GM20000 (cell line): ENCODE measurements at regions not wholly inside any gene's neighbourhood (a gene's known extent, or its start where the extent isn't known, plus 50 kb on each side); places are given as distances from the start of the nearest gene placed in this dataset.
"Not testable (repeated sequence)": the region's sequence is repeated elsewhere in the genome, so short reads cannot be mapped to it uniquely, and the experiment has no call there.

Experiments used
- DNase-seq: peaks from one replicate; pipeline ENCODE4 v3.0.0; 2012; ENCODE audit warnings: low spot score
- TF ChIP-seq, protein P1 (sequence below): IDR thresholded peaks from 2 replicates; pipeline ENCODE4 v1.5.1; 2012; ENCODE audit warnings: mild to moderate bottlenecking, control low read depth; ENCODE audit errors: extremely low read depth, missing control alignments

DNA sequence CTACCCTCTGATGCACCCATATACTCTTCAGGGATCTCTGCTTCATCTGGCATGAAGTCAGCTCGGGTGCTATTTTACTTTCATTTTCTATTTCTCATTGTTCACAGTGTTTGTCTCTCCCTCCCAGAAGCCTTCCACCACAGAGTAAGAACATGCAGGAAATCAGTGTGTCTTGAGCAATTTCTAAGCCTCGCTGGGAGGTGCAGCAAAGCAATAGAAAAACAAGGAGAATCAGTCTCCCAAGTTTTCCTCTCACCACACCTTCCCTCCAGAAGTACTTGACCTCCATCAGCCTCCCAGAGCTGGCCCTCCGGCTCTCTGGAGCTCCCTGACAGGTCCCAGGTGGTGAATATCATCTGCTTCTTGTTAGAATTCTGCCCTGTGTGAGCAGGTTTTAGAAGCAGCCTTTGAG lies 594.7 kb upstream of the CAMK1G start:
- TF ChIP-seq, protein P1, sequence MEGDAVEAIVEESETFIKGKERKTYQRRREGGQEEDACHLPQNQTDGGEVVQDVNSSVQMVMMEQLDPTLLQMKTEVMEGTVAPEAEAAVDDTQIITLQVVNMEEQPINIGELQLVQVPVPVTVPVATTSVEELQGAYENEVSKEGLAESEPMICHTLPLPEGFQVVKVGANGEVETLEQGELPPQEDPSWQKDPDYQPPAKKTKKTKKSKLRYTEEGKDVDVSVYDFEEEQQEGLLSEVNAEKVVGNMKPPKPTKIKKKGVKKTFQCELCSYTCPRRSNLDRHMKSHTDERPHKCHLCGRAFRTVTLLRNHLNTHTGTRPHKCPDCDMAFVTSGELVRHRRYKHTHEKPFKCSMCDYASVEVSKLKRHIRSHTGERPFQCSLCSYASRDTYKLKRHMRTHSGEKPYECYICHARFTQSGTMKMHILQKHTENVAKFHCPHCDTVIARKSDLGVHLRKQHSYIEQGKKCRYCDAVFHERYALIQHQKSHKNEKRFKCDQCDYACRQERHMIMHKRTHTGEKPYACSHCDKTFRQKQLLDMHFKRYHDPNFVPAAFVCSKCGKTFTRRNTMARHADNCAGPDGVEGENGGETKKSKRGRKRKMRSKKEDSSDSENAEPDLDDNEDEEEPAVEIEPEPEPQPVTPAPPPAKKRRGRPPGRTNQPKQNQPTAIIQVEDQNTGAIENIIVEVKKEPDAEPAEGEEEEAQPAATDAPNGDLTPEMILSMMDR = no peak
- DNase-seq = peak; percentile 73

GRCh38 chr1:208990456-208990855 lies 593.1 kb upstream of the CAMK1G start:
- DNase-seq = no peak
- TF ChIP-seq, protein P1 = no peak

GRCh38 chr1:208997053-208997452 lies 586.5 kb upstream of the CAMK1G start:
- DNase-seq = not testable (repeated sequence)

DNA sequence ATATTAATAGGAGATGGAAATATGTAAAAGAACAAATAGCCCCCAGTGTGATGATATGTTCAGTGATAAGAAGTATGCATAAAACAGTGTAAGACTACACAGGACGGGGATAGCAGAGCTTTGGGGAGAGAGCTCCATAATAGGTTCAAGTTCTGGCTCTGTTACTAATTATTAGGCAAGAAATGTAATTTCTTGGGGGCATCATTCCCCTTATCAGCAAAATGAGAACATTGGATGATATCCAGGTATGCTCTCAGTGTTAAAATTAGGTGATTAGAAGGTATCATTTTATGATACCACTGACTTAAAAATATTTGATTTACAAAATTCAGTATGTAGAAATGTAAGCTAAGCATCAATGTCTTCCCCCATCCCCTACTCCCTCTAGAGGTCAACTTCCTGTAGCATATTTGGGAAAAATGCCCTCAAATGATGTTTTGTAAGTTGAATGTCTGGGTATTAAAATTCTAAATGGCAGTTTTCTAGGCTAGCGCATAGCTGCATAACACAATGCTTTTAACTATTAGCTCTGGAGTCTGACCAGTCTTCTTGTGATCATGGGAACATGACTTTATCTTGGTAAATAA lies 585.7 kb upstream of the CAMK1G start:
- DNase-seq = no peak
- TF ChIP-seq, protein P1 = no peak

GRCh38 chr1:209008586-209008985 lies 574.9 kb upstream of the CAMK1G start:
- TF ChIP-seq, protein P1 = no peak
- DNase-seq = no peak

DNA sequence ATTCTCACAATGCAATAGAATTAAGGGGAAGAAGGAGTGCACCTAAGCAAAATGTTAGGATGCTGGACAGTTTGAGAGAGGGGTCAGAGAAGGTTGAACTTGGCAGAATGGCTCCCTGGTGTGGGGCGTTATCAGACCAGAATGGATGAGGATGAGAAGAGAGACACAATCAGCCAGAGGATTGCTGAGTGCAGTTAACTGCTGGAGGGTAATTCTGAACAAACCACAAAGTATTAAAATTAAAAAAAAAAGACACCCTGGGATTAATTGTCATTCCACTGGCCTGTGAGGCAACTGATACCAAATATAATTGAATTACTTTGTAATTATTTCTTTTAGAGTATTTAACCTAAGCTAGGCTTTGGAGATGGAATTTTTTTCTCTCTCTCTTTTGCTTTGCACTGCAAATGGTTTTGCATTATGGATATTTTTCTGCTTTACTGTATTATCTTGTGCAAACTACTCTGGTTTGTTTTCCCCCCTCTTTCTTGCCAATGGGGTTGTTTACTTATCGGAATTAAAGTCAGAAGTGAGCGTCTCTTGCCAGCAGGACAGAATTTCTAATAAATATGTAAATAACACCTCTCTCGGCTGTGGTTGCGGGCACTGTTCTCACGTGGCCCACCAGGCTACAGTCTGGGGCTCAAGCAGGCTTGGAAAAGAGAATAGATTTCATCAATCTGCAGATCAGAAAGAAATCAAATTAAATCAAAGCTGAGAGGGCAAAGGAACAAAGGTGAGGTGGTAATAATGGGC lies 572.9 kb upstream of the CAMK1G start:
- no peak for DNase-seq
- TF ChIP-seq, protein P1 = no peak

DNA sequence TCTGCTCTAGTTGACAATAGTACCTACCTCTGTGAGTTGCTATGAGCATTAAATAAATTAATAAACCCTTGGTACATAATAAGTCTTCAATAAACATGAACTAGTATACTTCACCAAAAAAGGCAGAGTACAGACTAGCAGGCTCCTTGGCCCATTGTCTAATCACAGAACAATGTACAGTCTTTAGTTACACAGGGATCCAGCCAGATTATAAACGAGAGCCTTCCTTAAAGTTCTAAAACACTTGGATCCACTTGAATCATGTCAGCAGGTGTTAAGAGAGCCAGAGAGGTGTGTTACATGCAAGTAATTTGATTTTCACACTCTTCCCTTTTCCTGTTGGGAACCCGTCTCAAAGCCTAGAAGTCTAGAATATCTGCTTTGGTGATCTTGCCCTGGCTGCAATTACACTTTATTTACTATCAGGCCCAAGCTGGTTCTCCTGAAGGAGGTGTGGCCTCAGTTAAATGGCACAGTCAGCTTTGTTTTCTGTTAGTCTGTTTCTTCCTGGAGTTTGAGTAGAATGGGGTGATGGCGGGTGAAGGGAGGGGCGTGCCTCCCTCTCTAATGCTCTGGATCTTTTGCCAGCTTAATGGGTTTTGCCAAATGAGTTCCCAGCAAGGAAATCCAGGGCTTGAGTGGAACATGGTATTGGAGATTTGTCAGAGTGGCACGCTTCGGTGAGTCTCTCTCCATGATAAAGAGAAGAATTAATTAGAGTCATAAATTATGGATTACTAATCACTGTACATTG lies 570.9 kb upstream of the CAMK1G start:
- no peak for DNase-seq
- TF ChIP-seq, protein P1 = no peak
